ENCODE measurements at regions not wholly inside any gene's neighbourhood (a gene's known extent, or its start where the extent isn't known, plus 50 kb on each side); places are given as distances from the start of the nearest gene placed in this dataset.
A peak's percentile ranks its signal among the peaks of the same experiment; 100 is the strongest.

- Mint-ChIP-seq H3K36me3 (no peaks in the 10 kb centered on the region), H3K4me3 (no peak overlapping the region), H3K9me3 (no peaks in the 10 kb centered on the region), H3K27me3 (ENCODE audit: insufficient read depth, low read depth) (peaks cover 2% of the 10 kb centered on the region), H3K4me1 (no peaks in the 10 kb centered on the region), H3K27ac (no peak overlapping the region)
- Histone ChIP-seq H3K4me1 (peaks cover 9% of the 10 kb centered on the region), H3K79me2 (ENCODE audit: low read depth) (no peaks in the 10 kb centered on the region), H3K4me3 (no peak overlapping the region), H3K27ac (no peak overlapping the region), H3K27me3 (no peaks in the 10 kb centered on the region), H3F3A (ENCODE audit: low read depth) (no peaks in the 10 kb centered on the region), H2AFZ (replicated peaks) (no peak overlapping the region), H3K9me3 (ENCODE audit: low read depth) (no peaks in the 10 kb centered on the region), H4K20me1 (ENCODE audit: low read depth) (no peaks in the 10 kb centered on the region), H3K36me3 (no peaks in the 10 kb centered on the region), H3K9ac (no peak overlapping the region), H3K4me2 (no peak overlapping the region)
- no peak for TF ChIP-seq EZH2phosphoT487 (IDR thresholded peaks at IDR 0.05)
- TF ChIP-seq EZH2 (IDR thresholded peaks at IDR 0.05) = no peak
- no peak for TF ChIP-seq CTCF (IDR thresholded peaks at IDR 0.05)
- peak; percentile 32 for DNase-seq (ENCODE audit: low spot score)
Measured at GRCh38 chr11:79894111-79894510, 453.3 kb upstream of the TENM4 start.

GRCh38 chr11:79890272-79890671 is 449.4 kb upstream of the TENM4 start:
- Histone ChIP-seq H3K9me3 (ENCODE audit: low read depth) (no peaks in the 10 kb centered on the region), H3K27me3 (no peaks in the 10 kb centered on the region), H3K79me2 (ENCODE audit: low read depth) (no peaks in the 10 kb centered on the region), H3F3A (ENCODE audit: low read depth) (no peaks in the 10 kb centered on the region), H3K4me2 (no peak overlapping the region), H2AFZ (replicated peaks) (no peak overlapping the region), H3K27ac (no peak overlapping the region), H3K9ac (no peak overlapping the region), H3K4me1 (peaks cover 9% of the 10 kb centered on the region), H3K36me3 (no peaks in the 10 kb centered on the region), H3K4me3 (no peak overlapping the region), H4K20me1 (ENCODE audit: low read depth) (no peaks in the 10 kb centered on the region)
- TF ChIP-seq CTCF (IDR thresholded peaks at IDR 0.05) (no peak), EZH2 (IDR thresholded peaks at IDR 0.05) (no peak), EZH2phosphoT487 (IDR thresholded peaks at IDR 0.05) (no peak)
- DNase-seq (ENCODE audit: low spot score) = no peak
- Mint-ChIP-seq H3K4me3 (no peak overlapping the region), H3K27me3 (ENCODE audit: insufficient read depth, low read depth) (peaks cover 2% of the 10 kb centered on the region), H3K27ac (no peak overlapping the region), H3K36me3 (no peaks in the 10 kb centered on the region), H3K4me1 (no peaks in the 10 kb centered on the region), H3K9me3 (no peaks in the 10 kb centered on the region)

GRCh38 chr11:79864882-79865281 is 424.1 kb upstream of the TENM4 start:
- Histone ChIP-seq H3K4me2 (no peak overlapping the region), H3K36me3 (no peaks in the 10 kb centered on the region), H3K9me3 (ENCODE audit: low read depth) (peaks cover 8% of the 10 kb centered on the region), H2AFZ (replicated peaks) (peak overlapping the region; percentile 46), H3K9ac (no peak overlapping the region), H3K79me2 (ENCODE audit: low read depth) (no peaks in the 10 kb centered on the region), H3K4me1 (no peaks in the 10 kb centered on the region), H3K27ac (no peak overlapping the region), H3K27me3 (no peaks in the 10 kb centered on the region), H3F3A (ENCODE audit: low read depth) (no peaks in the 10 kb centered on the region), H4K20me1 (ENCODE audit: low read depth) (no peaks in the 10 kb centered on the region), H3K4me3 (no peak overlapping the region)
- DNase-seq (ENCODE audit: low spot score) = no peak
- H3K4me1 Mint-ChIP-seq = no peaks in the 10 kb centered on the region
- H3K9me3 Mint-ChIP-seq = peaks cover 11% of the 10 kb centered on the region
- TF ChIP-seq EZH2phosphoT487 (IDR thresholded peaks at IDR 0.05) = no peak
- TF ChIP-seq EZH2 (IDR thresholded peaks at IDR 0.05) = no peak
- no peak for TF ChIP-seq CTCF (IDR thresholded peaks at IDR 0.05)
- no peak overlapping the region for H3K27ac Mint-ChIP-seq
- H3K36me3 Mint-ChIP-seq = peaks cover 3% of the 10 kb centered on the region
- H3K4me3 Mint-ChIP-seq = no peak overlapping the region
- H3K27me3 Mint-ChIP-seq (ENCODE audit: insufficient read depth, low read depth) = peaks cover 3% of the 10 kb centered on the region

Measured in neural progenitor cell (in vitro differentiated cells).